ENCODE measurements at regions not wholly inside any gene's neighbourhood (a gene's known extent, or its start where the extent isn't known, plus 50 kb on each side); places are given as distances from the start of the nearest gene placed in this dataset.

GRCh38 chr9:106065136-106065535 lies 370.8 kb downstream of the TMEM38B start:
- TF ChIP-seq, protein P1, sequence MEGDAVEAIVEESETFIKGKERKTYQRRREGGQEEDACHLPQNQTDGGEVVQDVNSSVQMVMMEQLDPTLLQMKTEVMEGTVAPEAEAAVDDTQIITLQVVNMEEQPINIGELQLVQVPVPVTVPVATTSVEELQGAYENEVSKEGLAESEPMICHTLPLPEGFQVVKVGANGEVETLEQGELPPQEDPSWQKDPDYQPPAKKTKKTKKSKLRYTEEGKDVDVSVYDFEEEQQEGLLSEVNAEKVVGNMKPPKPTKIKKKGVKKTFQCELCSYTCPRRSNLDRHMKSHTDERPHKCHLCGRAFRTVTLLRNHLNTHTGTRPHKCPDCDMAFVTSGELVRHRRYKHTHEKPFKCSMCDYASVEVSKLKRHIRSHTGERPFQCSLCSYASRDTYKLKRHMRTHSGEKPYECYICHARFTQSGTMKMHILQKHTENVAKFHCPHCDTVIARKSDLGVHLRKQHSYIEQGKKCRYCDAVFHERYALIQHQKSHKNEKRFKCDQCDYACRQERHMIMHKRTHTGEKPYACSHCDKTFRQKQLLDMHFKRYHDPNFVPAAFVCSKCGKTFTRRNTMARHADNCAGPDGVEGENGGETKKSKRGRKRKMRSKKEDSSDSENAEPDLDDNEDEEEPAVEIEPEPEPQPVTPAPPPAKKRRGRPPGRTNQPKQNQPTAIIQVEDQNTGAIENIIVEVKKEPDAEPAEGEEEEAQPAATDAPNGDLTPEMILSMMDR (IDR thresholded peaks at IDR 0.05; ENCODE audit: insufficient read depth, low read length, severe bottlenecking), result no peak
- Histone ChIP-seq H3K36me3 (ENCODE audit: control insufficient read depth, insufficient read depth, low read length) (no peaks in the 10 kb centered on the region), H3K4me3 (ENCODE audit: low read depth, low read length) (no peak overlapping the region), H3K27me3 (ENCODE audit: control insufficient read depth, insufficient read depth, low read length) (peaks cover 3% of the 10 kb centered on the region)
- DNase-seq (ENCODE audit: low read depth) (no peak), FAIRE-seq (no peak)

DNA sequence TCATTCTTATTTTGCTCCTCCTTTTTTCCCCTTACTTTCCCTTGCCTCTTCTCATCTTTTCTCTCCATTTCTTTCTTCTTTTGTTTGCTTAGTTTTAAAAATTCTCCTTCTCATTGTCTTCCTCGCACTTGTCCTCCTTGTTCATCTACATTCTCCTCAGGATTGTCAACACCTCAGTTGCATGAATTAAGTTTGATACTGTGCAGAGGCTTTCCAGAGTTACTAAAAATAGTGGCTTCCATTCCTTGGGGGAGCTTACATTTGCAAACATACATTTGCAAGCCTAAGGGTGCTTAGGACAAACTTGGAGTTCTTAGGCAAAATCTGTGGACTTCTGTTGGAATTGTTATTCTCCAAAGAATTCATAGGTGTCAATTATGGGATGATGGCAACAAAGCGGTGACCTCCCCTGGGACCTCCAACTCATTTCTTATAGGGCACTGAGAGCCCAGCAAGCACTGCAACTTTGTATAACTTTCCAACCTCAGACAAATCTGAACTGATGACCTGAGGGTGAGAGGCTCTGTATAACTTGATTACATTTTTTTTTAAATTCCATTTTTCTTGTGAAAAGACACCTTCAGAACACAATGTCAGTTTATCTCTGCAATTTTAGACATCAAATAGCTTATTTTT lies 371.4 kb downstream of the TMEM38B start:
- Histone ChIP-seq H3K36me3 (ENCODE audit: control insufficient read depth, insufficient read depth, low read length) (no peaks in the 10 kb centered on the region), H3K27me3 (ENCODE audit: control insufficient read depth, insufficient read depth, low read length) (peaks cover 3% of the 10 kb centered on the region), H3K4me3 (ENCODE audit: low read depth, low read length) (no peak overlapping the region)
- TF ChIP-seq, protein P1 (IDR thresholded peaks at IDR 0.05; ENCODE audit: insufficient read depth, low read length, severe bottlenecking), result no peak
- FAIRE-seq (no peak), DNase-seq (ENCODE audit: low read depth) (no peak)

- peaks cover 3% of the 10 kb centered on the region for H3K27me3 ChIP-seq (ENCODE audit: control insufficient read depth, insufficient read depth, low read length)
- DNase-seq (ENCODE audit: low read depth) (no peak), FAIRE-seq (no peak)
- no peaks in the 10 kb centered on the region for H3K36me3 ChIP-seq (ENCODE audit: control insufficient read depth, insufficient read depth, low read length)
- H3K4me3 ChIP-seq (ENCODE audit: low read depth, low read length), result no peak overlapping the region
- TF ChIP-seq, protein P1 (IDR thresholded peaks at IDR 0.05; ENCODE audit: insufficient read depth, low read length, severe bottlenecking), result no peak
Measured at GRCh38 chr9:106066940-106067524, 372.7 kb downstream of the TMEM38B start.

DNA sequence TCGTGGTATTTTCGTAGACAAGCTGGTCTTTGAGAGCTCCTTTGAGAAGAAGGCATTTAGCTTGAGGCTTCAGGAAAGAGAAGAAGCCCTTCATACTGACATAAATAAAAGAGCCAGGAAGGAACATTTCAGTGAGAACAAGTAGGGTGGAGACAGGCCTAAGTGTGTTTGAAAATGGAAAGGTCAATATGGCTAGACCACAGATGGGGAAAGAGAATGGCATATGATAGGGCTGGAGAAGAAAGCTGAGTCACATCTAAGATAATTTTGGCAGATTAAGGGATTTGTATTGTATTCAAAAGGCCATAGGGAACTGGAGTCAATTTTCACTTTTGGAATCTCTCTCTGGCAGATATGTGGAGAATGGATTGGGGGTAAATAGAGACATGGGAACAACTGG lies 374.9 kb downstream of the TMEM38B start:
- Histone ChIP-seq H3K36me3 (ENCODE audit: control insufficient read depth, insufficient read depth, low read length) (no peaks in the 10 kb centered on the region), H3K4me3 (ENCODE audit: low read depth, low read length) (no peak overlapping the region), H3K27me3 (ENCODE audit: control insufficient read depth, insufficient read depth, low read length) (peaks cover 1% of the 10 kb centered on the region)
- TF ChIP-seq, protein P1 (IDR thresholded peaks at IDR 0.05; ENCODE audit: insufficient read depth, low read length, severe bottlenecking), result no peak
- FAIRE-seq (no peak), DNase-seq (ENCODE audit: low read depth) (no peak)

DNA sequence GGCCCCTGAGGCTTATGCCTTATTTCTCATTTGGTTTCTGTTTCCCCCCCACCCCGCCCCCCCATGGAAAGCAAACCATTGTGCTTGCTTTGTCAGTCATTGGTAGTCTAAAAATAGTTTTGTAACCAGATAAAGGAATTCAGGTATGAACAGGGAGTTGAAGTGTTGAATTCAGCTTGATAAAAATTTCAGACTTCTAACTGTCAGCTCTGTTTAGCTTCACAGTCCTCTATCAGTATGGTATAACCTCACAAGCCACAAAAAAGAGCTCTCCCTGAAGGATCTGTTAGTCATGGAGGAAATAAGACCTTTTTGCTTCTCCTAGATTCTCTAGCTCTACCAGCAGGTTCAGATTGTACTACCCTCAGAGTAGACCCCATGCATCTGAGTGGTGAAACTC lies 378.1 kb downstream of the TMEM38B start:
- H3K36me3 ChIP-seq (ENCODE audit: control insufficient read depth, insufficient read depth, low read length), result no peaks in the 10 kb centered on the region
- DNase-seq (ENCODE audit: low read depth), result peak; percentile 5
- TF ChIP-seq, protein P1 (IDR thresholded peaks at IDR 0.05; ENCODE audit: insufficient read depth, low read length, severe bottlenecking), result no peak
- no peak for FAIRE-seq
- H3K27me3 ChIP-seq (ENCODE audit: control insufficient read depth, insufficient read depth, low read length), result no peaks in the 10 kb centered on the region
- no peak overlapping the region for H3K4me3 ChIP-seq (ENCODE audit: low read depth, low read length)

- Histone ChIP-seq H3K27me3 (ENCODE audit: control insufficient read depth, insufficient read depth, low read length) (no peaks in the 10 kb centered on the region), H3K36me3 (ENCODE audit: control insufficient read depth, insufficient read depth, low read length) (no peaks in the 10 kb centered on the region), H3K4me3 (ENCODE audit: low read depth, low read length) (no peak overlapping the region)
- TF ChIP-seq, protein P1 (IDR thresholded peaks at IDR 0.05; ENCODE audit: insufficient read depth, low read length, severe bottlenecking), result no peak
- FAIRE-seq, result no peak
- peak; percentile 15 for DNase-seq (ENCODE audit: low read depth)
Measured at GRCh38 chr9:106074006-106074405, 379.7 kb downstream of the TMEM38B start.
